ENCODE measurements at regions not wholly inside any gene's neighbourhood (a gene's known extent, or its start where the extent isn't known, plus 50 kb on each side); places are given as distances from the start of the nearest gene placed in this dataset.

DNA sequence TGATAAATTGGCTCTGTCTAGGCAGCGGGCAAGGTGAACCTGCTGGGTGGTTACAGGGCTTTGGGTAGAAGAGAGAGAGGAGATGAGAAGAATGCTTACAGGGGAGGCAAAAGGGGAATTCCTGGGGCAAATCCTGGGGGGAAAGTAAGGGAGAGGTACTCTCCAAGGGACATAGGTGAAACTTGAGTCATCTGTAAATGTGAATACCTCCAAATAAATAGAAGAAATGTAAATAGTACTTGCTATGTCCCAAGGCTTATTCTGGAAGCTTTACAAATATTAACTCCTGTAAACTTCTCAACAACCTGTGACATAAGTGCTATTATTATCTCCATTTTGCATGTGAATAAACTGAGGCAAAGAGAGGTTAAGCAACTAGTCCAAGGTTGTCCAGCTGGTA is 57.7 kb upstream of the CDK13 start:
- H3K4me2 ChIP-seq (ENCODE audit: insufficient read depth, insufficient read length, low read length), result no peak overlapping the region
- H2BK5ac ChIP-seq (ENCODE audit: insufficient read length, low read length), result no peak overlapping the region
- Mint-ChIP-seq H3K36me3 (ENCODE audit: insufficient read depth in 1 of 3, low read depth in 3 of 3) (no peaks in the 10 kb centered on the region; a peak in 1 of 7 replicates), H3K9me3 (no peaks in the 10 kb centered on the region), H3K27me3 (ENCODE audit: low read depth) (peaks cover 1% of the 10 kb centered on the region; the same call in 1 of the 2 replicates), H3K4me3 (no peak overlapping the region), H3K4me1 (peaks cover 0 to 2% of the 10 kb centered on the region in 2 experiments; a peak in 3 of 4 replicates), H3K27ac (no peak overlapping the region)
- H2BK20ac ChIP-seq (ENCODE audit: low read depth, low read length, poor library complexity, severe bottlenecking), result no peak overlapping the region
- H3K79me2 ChIP-seq (ENCODE audit: insufficient read depth, low read length), result no peaks in the 10 kb centered on the region
- H3K27me3 ChIP-seq (ENCODE audit: insufficient read depth, low read length), result no peaks in the 10 kb centered on the region
- no peaks in the 10 kb centered on the region for H3K79me1 ChIP-seq (ENCODE audit: insufficient read depth, low read depth, low read length, poor library complexity, severe bottlenecking)
- DNase-seq, result no peak
- H3K9ac ChIP-seq (ENCODE audit: extremely low read depth, insufficient read length, low read length), result no peak overlapping the region
- TF ChIP-seq, protein P1, sequence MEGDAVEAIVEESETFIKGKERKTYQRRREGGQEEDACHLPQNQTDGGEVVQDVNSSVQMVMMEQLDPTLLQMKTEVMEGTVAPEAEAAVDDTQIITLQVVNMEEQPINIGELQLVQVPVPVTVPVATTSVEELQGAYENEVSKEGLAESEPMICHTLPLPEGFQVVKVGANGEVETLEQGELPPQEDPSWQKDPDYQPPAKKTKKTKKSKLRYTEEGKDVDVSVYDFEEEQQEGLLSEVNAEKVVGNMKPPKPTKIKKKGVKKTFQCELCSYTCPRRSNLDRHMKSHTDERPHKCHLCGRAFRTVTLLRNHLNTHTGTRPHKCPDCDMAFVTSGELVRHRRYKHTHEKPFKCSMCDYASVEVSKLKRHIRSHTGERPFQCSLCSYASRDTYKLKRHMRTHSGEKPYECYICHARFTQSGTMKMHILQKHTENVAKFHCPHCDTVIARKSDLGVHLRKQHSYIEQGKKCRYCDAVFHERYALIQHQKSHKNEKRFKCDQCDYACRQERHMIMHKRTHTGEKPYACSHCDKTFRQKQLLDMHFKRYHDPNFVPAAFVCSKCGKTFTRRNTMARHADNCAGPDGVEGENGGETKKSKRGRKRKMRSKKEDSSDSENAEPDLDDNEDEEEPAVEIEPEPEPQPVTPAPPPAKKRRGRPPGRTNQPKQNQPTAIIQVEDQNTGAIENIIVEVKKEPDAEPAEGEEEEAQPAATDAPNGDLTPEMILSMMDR (conservative IDR thresholded peaks at IDR 0.05), result no peak
- H3K27ac ChIP-seq (ENCODE audit: insufficient read length, low read depth, low read length), result no peak overlapping the region
- no peak overlapping the region for H3K23ac ChIP-seq (ENCODE audit: insufficient read length, low read depth, low read length)
- H2BK120ac ChIP-seq (ENCODE audit: low read depth, low read length, poor library complexity, severe bottlenecking), result no peak overlapping the region
- no peaks in the 10 kb centered on the region for H4K20me1 ChIP-seq (ENCODE audit: control insufficient read depth, insufficient read depth, insufficient read length)
- no peak overlapping the region for H2BK12ac ChIP-seq (ENCODE audit: insufficient read length, low read depth, low read length)
- H4K91ac ChIP-seq (ENCODE audit: insufficient read length, low read depth, low read length), result no peak overlapping the region
- H3K14ac ChIP-seq (ENCODE audit: insufficient read depth, low read length), result no peak overlapping the region
- H3K18ac ChIP-seq (ENCODE audit: insufficient read length, low read depth, low read length), result no peak overlapping the region
- no peaks in the 10 kb centered on the region for H3K4me1 ChIP-seq (ENCODE audit: insufficient read depth, low read length)
- WGBS (ENCODE audit: extremely low coverage, insufficient read length, low lambda C conversion rate), result no CpG with 5 or more reads among the region's 1 CpG
- H2AK5ac ChIP-seq (ENCODE audit: insufficient read length, low read length), result no peak overlapping the region
- H3K4ac ChIP-seq (ENCODE audit: low read depth, low read length), result no peak overlapping the region
- no peak overlapping the region for H3K56ac ChIP-seq (ENCODE audit: insufficient read length, low read depth, low read length)
- H4K8ac ChIP-seq (replicated peaks; ENCODE audit: insufficient read length, low read depth, low read length), result no peak overlapping the region
- no peaks in the 10 kb centered on the region for H3K23me2 ChIP-seq (ENCODE audit: insufficient read length, low read depth, low read length, poor library complexity, severe bottlenecking)
- no peak overlapping the region for H2BK15ac ChIP-seq (ENCODE audit: low read depth, low read length)
- H4K5ac ChIP-seq (ENCODE audit: insufficient read length, low read depth, low read length), result no peak overlapping the region
- H2AFZ ChIP-seq (ENCODE audit: low read length), result no peak overlapping the region
- no peak overlapping the region for H3T11ph ChIP-seq (ENCODE audit: low read length)
- no peaks in the 10 kb centered on the region for H3K9me3 ChIP-seq (ENCODE audit: control insufficient read depth, low read depth, low read length)
